Stimulated activated CD4-positive, alpha-beta T cell treated with anti-CD3 and anti-CD28 coated beads, Interleukin-4, amount 100 ng/mL, for 4 hours (primary cell): ENCODE measurements at regions not wholly inside any gene's neighbourhood (a gene's known extent, or its start where the extent isn't known, plus 50 kb on each side); places are given as distances from the start of the nearest gene placed in this dataset.
A peak's percentile ranks its signal among the peaks of the same experiment; 100 is the strongest.
"Not testable (repeated sequence)": the region's sequence is repeated elsewhere in the genome, so short reads cannot be mapped to it uniquely, and the experiment has no call there.

Experiments
- DNase-seq, 2 experiments: peaks; one replicate each; pipeline ENCODE4 v3.0.0-alpha.2; 2020

GRCh38 chr22:22759371-22759770 lies 115.0 kb downstream of the GGTLC2 start:
- DNase-seq = no peak

- DNase-seq = no peak
Observed at GRCh38 chr22:22759889-22760546, 115.6 kb downstream of the GGTLC2 start.

- DNase-seq = no peak
Observed at GRCh38 chr22:22761606-22761962, 117.2 kb downstream of the GGTLC2 start.

GRCh38 chr22:22761963-22762772 lies 117.8 kb downstream of the GGTLC2 start:
- DNase-seq = no peak

GRCh38 chr22:22763512-22763911 lies 119.1 kb downstream of the GGTLC2 start:
- no peak for DNase-seq

GRCh38 chr22:22764085-22764484 lies 119.7 kb downstream of the GGTLC2 start:
- no peak for DNase-seq

GRCh38 chr22:22767876-22768602 lies 119.6 kb upstream of the IGLL5 start:
- DNase-seq = no peak

- DNase-seq = no peak
Observed at GRCh38 chr22:22768885-22769284, 118.7 kb upstream of the IGLL5 start.

GRCh38 chr22:22769434-22770279 lies 118.0 kb upstream of the IGLL5 start:
- DNase-seq = no peak

GRCh38 chr22:22770280-22770871 lies 117.2 kb upstream of the IGLL5 start:
- peak; percentile 14 to 43 for DNase-seq

GRCh38 chr22:22770881-22771280 lies 116.7 kb upstream of the IGLL5 start:
- no peak for DNase-seq

- DNase-seq = no peak
Observed at GRCh38 chr22:22771696-22772377, 115.8 kb upstream of the IGLL5 start.

- no peak for DNase-seq
Observed at GRCh38 chr22:22772396-22772795, 115.2 kb upstream of the IGLL5 start.

GRCh38 chr22:22772883-22773282 lies 114.7 kb upstream of the IGLL5 start:
- no peak for DNase-seq

- no peak for DNase-seq
Observed at GRCh38 chr22:22773427-22773826, 114.2 kb upstream of the IGLL5 start.

GRCh38 chr22:22773979-22774604 lies 113.5 kb upstream of the IGLL5 start:
- DNase-seq = no peak

GRCh38 chr22:22774762-22775161 lies 112.9 kb upstream of the IGLL5 start:
- DNase-seq = not testable (repeated sequence)

GRCh38 chr22:22776121-22776520 lies 111.5 kb upstream of the IGLL5 start:
- DNase-seq = no peak

- no peak for DNase-seq
Observed at GRCh38 chr22:22779213-22779612, 108.4 kb upstream of the IGLL5 start.

GRCh38 chr22:22783575-22783974 lies 104.0 kb upstream of the IGLL5 start:
- DNase-seq = no peak
